ENCODE measurements at regions not wholly inside any gene's neighbourhood (a gene's known extent, or its start where the extent isn't known, plus 50 kb on each side); places are given as distances from the start of the nearest gene placed in this dataset.

GRCh38 chr7:126026421-126027088 is 1096.9 kb upstream of the POT1 start:
- no peak overlapping the region for H3K4me3 ChIP-seq
- H3F3A ChIP-seq (ENCODE audit: insufficient read depth, low read depth) = no peaks in the 10 kb centered on the region
- no peak overlapping the region for H3K27ac ChIP-seq
- no peaks in the 10 kb centered on the region for H3K79me2 ChIP-seq (ENCODE audit: low read depth)
- no peaks in the 10 kb centered on the region for H3K4me1 ChIP-seq (replicated peaks; ENCODE audit: insufficient read depth)
- POLR2A ChIA-PET (ENCODE audit: unreplicated experiment) = no interaction called here
- no peaks in the 10 kb centered on the region; the same call in 1 of the 2 replicates for H4K20me1 ChIP-seq (ENCODE audit: insufficient read depth)
- H3K27me3 ChIP-seq (ENCODE audit: insufficient read depth, low read depth) = no peaks in the 10 kb centered on the region
- intact Hi-C loops (cut with micrococcal nuclease; ENCODE audit: unreplicated experiment) = no loop called here
- CTCF ChIA-PET = no interaction called here
- no peak overlapping the region for H2AFZ ChIP-seq
- no peaks in the 10 kb centered on the region for H3K9me3 ChIP-seq (ENCODE audit: insufficient read depth, low read depth)
- H3K36me3 ChIP-seq (ENCODE audit: low read depth) = no peaks in the 10 kb centered on the region
- H3K4me2 ChIP-seq = no peak overlapping the region
- no peak for DNase-seq
- no peak for TF ChIP-seq EZH2 (IDR thresholded peaks at IDR 0.05; ENCODE audit: low read depth)
- H3K9me2 ChIP-seq (ENCODE audit: insufficient read depth) = no peaks in the 10 kb centered on the region
- no TSS peak for BruUV-seq (replicated peaks)

GRCh38 chr7:126022452-126022851 is 1092.8 kb upstream of the POT1 start:
- Histone ChIP-seq H3K4me2 (no peak overlapping the region), H2AFZ (no peak overlapping the region), H3F3A (ENCODE audit: insufficient read depth, low read depth) (no peaks in the 10 kb centered on the region), H3K4me1 (replicated peaks; ENCODE audit: insufficient read depth) (no peaks in the 10 kb centered on the region), H4K20me1 (ENCODE audit: insufficient read depth) (no peaks in the 10 kb centered on the region; the same call in 1 of the 2 replicates), H3K4me3 (no peak overlapping the region), H3K27ac (no peak overlapping the region), H3K27me3 (ENCODE audit: insufficient read depth, low read depth) (no peaks in the 10 kb centered on the region), H3K79me2 (ENCODE audit: low read depth) (no peaks in the 10 kb centered on the region), H3K9me3 (ENCODE audit: insufficient read depth, low read depth) (no peaks in the 10 kb centered on the region), H3K9me2 (ENCODE audit: insufficient read depth) (no peaks in the 10 kb centered on the region), H3K36me3 (ENCODE audit: low read depth) (no peaks in the 10 kb centered on the region)
- POLR2A ChIA-PET (ENCODE audit: unreplicated experiment) = no interaction called here
- intact Hi-C loops (cut with micrococcal nuclease; ENCODE audit: unreplicated experiment) = no loop called here
- BruUV-seq (replicated peaks) = no TSS peak
- CTCF ChIA-PET = no interaction called here
- DNase-seq = no peak
- TF ChIP-seq EZH2 (IDR thresholded peaks at IDR 0.05; ENCODE audit: low read depth) (no peak), CTCF (conservative IDR thresholded peaks at IDR 0.05) (no peak)

GRCh38 chr7:126016722-126017121 is 1087.1 kb upstream of the POT1 start:
- Histone ChIP-seq H2AFZ (no peak overlapping the region), H3K36me3 (ENCODE audit: low read depth) (no peaks in the 10 kb centered on the region), H3K9me2 (ENCODE audit: insufficient read depth) (no peaks in the 10 kb centered on the region; the same call in 1 of the 2 replicates), H3K27me3 (ENCODE audit: insufficient read depth, low read depth) (no peaks in the 10 kb centered on the region), H3K4me2 (no peak overlapping the region), H3K4me3 (no peak overlapping the region), H3K9me3 (ENCODE audit: insufficient read depth, low read depth) (no peaks in the 10 kb centered on the region), H3K27ac (no peak overlapping the region), H3K4me1 (replicated peaks; ENCODE audit: insufficient read depth) (no peaks in the 10 kb centered on the region), H4K20me1 (ENCODE audit: insufficient read depth) (no peaks in the 10 kb centered on the region), H3K79me2 (ENCODE audit: low read depth) (no peaks in the 10 kb centered on the region), H3F3A (ENCODE audit: insufficient read depth, low read depth) (no peaks in the 10 kb centered on the region)
- TF ChIP-seq EZH2 (IDR thresholded peaks at IDR 0.05; ENCODE audit: low read depth) (no peak), CTCF (conservative IDR thresholded peaks at IDR 0.05) (no peak)
- no peak for DNase-seq
- intact Hi-C loops (cut with micrococcal nuclease; ENCODE audit: unreplicated experiment) = no loop called here
- CTCF ChIA-PET = no interaction called here
- POLR2A ChIA-PET (ENCODE audit: unreplicated experiment) = no interaction called here
- no TSS peak for BruUV-seq (replicated peaks)

GRCh38 chr7:126005064-126005463 is 1075.4 kb upstream of the POT1 start:
- no peaks in the 10 kb centered on the region for H3F3A ChIP-seq (ENCODE audit: insufficient read depth, low read depth)
- no peaks in the 10 kb centered on the region for H3K9me3 ChIP-seq (ENCODE audit: insufficient read depth, low read depth)
- CTCF ChIA-PET = no interaction called here
- DNase-seq = no peak
- no peaks in the 10 kb centered on the region for H3K36me3 ChIP-seq (ENCODE audit: low read depth)
- POLR2A ChIA-PET (ENCODE audit: unreplicated experiment) = no interaction called here
- H3K27me3 ChIP-seq (ENCODE audit: insufficient read depth, low read depth) = no peaks in the 10 kb centered on the region
- no peak overlapping the region for H3K27ac ChIP-seq
- H3K9me2 ChIP-seq (ENCODE audit: insufficient read depth) = no peaks in the 10 kb centered on the region
- no peaks in the 10 kb centered on the region for H3K4me1 ChIP-seq (replicated peaks; ENCODE audit: insufficient read depth)
- H2AFZ ChIP-seq = no peak overlapping the region
- intact Hi-C loops (cut with micrococcal nuclease; ENCODE audit: unreplicated experiment) = no loop called here
- H4K20me1 ChIP-seq (ENCODE audit: insufficient read depth) = no peaks in the 10 kb centered on the region
- TF ChIP-seq CTCF (conservative IDR thresholded peaks at IDR 0.05) = no peak
- no peak for TF ChIP-seq EZH2 (IDR thresholded peaks at IDR 0.05; ENCODE audit: low read depth)
- no peak overlapping the region for H3K4me2 ChIP-seq
- no peak overlapping the region for H3K4me3 ChIP-seq
- no TSS peak for BruUV-seq (replicated peaks)
- no peaks in the 10 kb centered on the region for H3K79me2 ChIP-seq (ENCODE audit: low read depth)
